MCF 10A (cell line): ENCODE measurements at regions not wholly inside any gene's neighbourhood (a gene's known extent, or its start where the extent isn't known, plus 50 kb on each side); places are given as distances from the start of the nearest gene placed in this dataset.

Experiments
- BruUV-seq: library from RNA; stranded (reverse); fragments of 400-500 nt; replicated peaks from 2 replicates; lab custom pipeline; 2021; lab: Mats Ljungman, UMichigan
- CTCF ChIA-PET: fragments of 300-600 bp; sonication (Branson Sonifier 250); formaldehyde crosslinking; extraction: SDS; loops from one replicate; lab custom pipeline; 2021; ENCODE audit warnings: antibody characterized with exemption, inconsistent platforms; lab: Yijun Ruan, JAX
- POLR2A ChIA-PET: fragments of 300-600, 350-650 bp; sonication (Branson Sonifier 250); formaldehyde crosslinking; extraction: SDS; loops from one replicate; lab custom pipeline; 2020; ENCODE audit warnings: antibody characterized with exemption, inconsistent platforms; lab: Yijun Ruan, JAX
- DNase-seq: peaks from one replicate; pipeline ENCODE4 v3.0.0-alpha.2; 2018; ENCODE audit not compliant: unreplicated experiment
- H3K27ac Mint-ChIP-seq: one replicate; pipeline ENCODE4 v1.8.0; 2022; ENCODE audit warnings: mild to moderate bottlenecking, low read depth, mixed read lengths; ENCODE audit not compliant: unreplicated experiment
- H3K27me3 Mint-ChIP-seq: one replicate; pipeline ENCODE4 v1.8.0; 2022; ENCODE audit warnings: mixed read lengths; ENCODE audit not compliant: insufficient read depth, unreplicated experiment
- H3K36me3 Mint-ChIP-seq: one replicate; pipeline ENCODE4 v1.8.0; 2022; ENCODE audit warnings: mild to moderate bottlenecking, moderate library complexity, mixed read lengths; ENCODE audit not compliant: insufficient read depth, unreplicated experiment
- H3K4me1 Mint-ChIP-seq: one replicate; pipeline ENCODE4 v1.8.0; 2022; ENCODE audit warnings: mixed read lengths; ENCODE audit not compliant: insufficient read depth, unreplicated experiment
- H3K4me3 Mint-ChIP-seq: one replicate; pipeline ENCODE4 v1.8.0; 2022; ENCODE audit warnings: mild to moderate bottlenecking, moderate library complexity, mixed read lengths; ENCODE audit not compliant: unreplicated experiment
- H3K9me3 Mint-ChIP-seq: one replicate; pipeline ENCODE4 v1.8.0; 2022; ENCODE audit warnings: mixed read lengths; ENCODE audit not compliant: unreplicated experiment
- CTCF ChIP-seq: fragments of 200-600 bp; IDR thresholded peaks from one replicate; pipeline ENCODE4 v1.8.0; 2022; ENCODE audit warnings: antibody characterized with exemption, mild to moderate bottlenecking; ENCODE audit not compliant: unreplicated experiment
- intact Hi-C: fragments of 100-400 bp; cut with micrococcal nuclease; formaldehyde crosslinking; loops from 2 replicates; pipeline ENCODE4 v1.14.1; 2022

GRCh38 chr10:83122336-83122735, 1017.0 kb upstream of the GHITM start:
- peak; percentile 27 for DNase-seq
- Mint-ChIP-seq H3K27me3 (no peaks in the 10 kb centered on the region), H3K4me3 (no peak overlapping the region), H3K36me3 (peaks cover 5% of the 10 kb centered on the region), H3K9me3 (no peaks in the 10 kb centered on the region), H3K27ac (no peak overlapping the region), H3K4me1 (peaks cover 2% of the 10 kb centered on the region)
- POLR2A ChIA-PET: no interaction called here
- no peak for TF ChIP-seq CTCF
- intact Hi-C loops: no loop called here
- CTCF ChIA-PET: no interaction called here
- no TSS peak for BruUV-seq

- intact Hi-C loops: no loop called here
- H3K4me1 Mint-ChIP-seq: peaks cover 8% of the 10 kb centered on the region
- peaks cover 5% of the 10 kb centered on the region for H3K36me3 Mint-ChIP-seq
- peak overlapping the region; percentile 20 for H3K27ac Mint-ChIP-seq
- peaks cover 3% of the 10 kb centered on the region for H3K9me3 Mint-ChIP-seq
- CTCF ChIA-PET: no interaction called here
- no peak overlapping the region for H3K4me3 Mint-ChIP-seq
- H3K27me3 Mint-ChIP-seq: no peaks in the 10 kb centered on the region
- no peak for TF ChIP-seq CTCF
- no TSS peak for BruUV-seq
- DNase-seq: peak; percentile 55
- POLR2A ChIA-PET: no interaction called here
Measured at GRCh38 chr10:83127942-83128575, 1011.2 kb upstream of the GHITM start.

DNA sequence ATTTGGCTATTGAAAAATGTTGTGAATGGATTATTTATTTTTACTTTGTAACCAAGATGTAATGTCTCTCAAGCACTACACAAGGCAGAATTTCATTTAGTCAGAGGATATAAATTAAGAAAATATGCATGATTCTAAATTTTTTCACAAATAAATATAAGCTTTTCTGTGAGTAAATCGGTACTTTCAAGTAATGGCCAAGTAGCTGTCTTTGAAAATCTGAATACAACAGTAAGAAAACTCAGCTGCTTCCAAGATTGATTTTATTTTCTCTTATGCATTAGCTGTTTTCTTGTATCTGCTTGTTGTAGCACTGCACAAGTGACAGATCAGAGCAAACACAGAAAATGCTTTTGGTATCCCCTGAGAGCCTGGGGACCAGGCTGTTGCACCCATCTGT, 998.5 kb upstream of the GHITM start:
- intact Hi-C loops: no loop called here
- no peak for TF ChIP-seq CTCF
- DNase-seq: no peak
- Mint-ChIP-seq H3K4me1 (peaks cover 7% of the 10 kb centered on the region), H3K27me3 (no peaks in the 10 kb centered on the region), H3K27ac (no peak overlapping the region), H3K9me3 (no peaks in the 10 kb centered on the region), H3K36me3 (no peaks in the 10 kb centered on the region), H3K4me3 (no peak overlapping the region)
- ChIA-PET CTCF (interaction anchor here (0.7 kb wide), 1 partner anchor 171 kb away, joined by 4 read pairs; no protein-coding TSS in a partner anchor), POLR2A (no interaction called here)
- no TSS peak for BruUV-seq

DNA sequence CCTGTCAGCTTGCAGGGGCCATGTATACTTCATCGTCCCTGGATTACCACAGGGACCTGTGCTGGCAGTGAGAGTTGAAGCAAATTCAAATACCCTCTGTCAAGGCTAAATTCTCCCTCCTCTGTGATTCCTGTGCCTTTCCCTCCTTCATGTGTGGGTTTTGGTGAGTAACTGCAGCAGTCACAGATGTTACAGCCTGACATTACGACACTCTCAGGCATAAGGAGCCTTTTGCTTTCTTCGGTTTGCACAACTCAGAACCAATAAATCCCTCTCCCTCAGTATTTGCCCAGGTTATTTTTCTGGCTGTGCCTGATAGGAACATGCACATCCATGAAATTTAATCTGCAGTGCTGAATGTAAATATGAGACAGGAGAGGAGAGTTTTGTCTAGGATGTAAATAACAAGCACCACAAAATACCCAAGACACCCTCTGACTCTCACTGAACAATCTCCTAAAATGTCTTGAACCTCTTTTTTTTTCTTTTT, 997.2 kb upstream of the GHITM start:
- no peak overlapping the region for H3K4me3 Mint-ChIP-seq
- intact Hi-C loops: no loop called here
- POLR2A ChIA-PET: interaction anchor here (0.5 kb wide), 1 partner anchor 1325 kb away, joined by 3 read pairs; no protein-coding TSS in a partner anchor
- H3K36me3 Mint-ChIP-seq: no peaks in the 10 kb centered on the region
- CTCF ChIA-PET: no interaction called here
- peak; percentile 15 for DNase-seq
- no peaks in the 10 kb centered on the region for H3K9me3 Mint-ChIP-seq
- no TSS peak for BruUV-seq
- H3K4me1 Mint-ChIP-seq: peaks cover 7% of the 10 kb centered on the region
- no peak for TF ChIP-seq CTCF
- no peaks in the 10 kb centered on the region for H3K27me3 Mint-ChIP-seq
- no peak overlapping the region for H3K27ac Mint-ChIP-seq
